ENCODE measurements at regions not wholly inside any gene's neighbourhood (a gene's known extent, or its start where the extent isn't known, plus 50 kb on each side); places are given as distances from the start of the nearest gene placed in this dataset.

- H3K4me3 Mint-ChIP-seq (ENCODE audit: unreplicated experiment), result no peak overlapping the region
- H3K9me3 Mint-ChIP-seq (ENCODE audit: unreplicated experiment), result no peaks in the 10 kb centered on the region
- no peaks in the 10 kb centered on the region for H3K4me1 Mint-ChIP-seq (ENCODE audit: low read depth, unreplicated experiment)
- H3K36me3 Mint-ChIP-seq (ENCODE audit: unreplicated experiment), result no peaks in the 10 kb centered on the region
- no peak overlapping the region for H3K27ac Mint-ChIP-seq (ENCODE audit: unreplicated experiment)
- no peak for DNase-seq
- no peaks in the 10 kb centered on the region for H3K27me3 Mint-ChIP-seq (ENCODE audit: unreplicated experiment)
- no peak for TF ChIP-seq CTCF (IDR thresholded peaks at IDR 0.05; ENCODE audit: partially characterized antibody, unreplicated experiment)
Observed at GRCh38 chr5:120808135-120808534, 344.0 kb downstream of the PRR16 start.

GRCh38 chr5:120808606-120809005 lies 344.5 kb downstream of the PRR16 start:
- no peaks in the 10 kb centered on the region for H3K4me1 Mint-ChIP-seq (ENCODE audit: low read depth, unreplicated experiment)
- H3K27ac Mint-ChIP-seq (ENCODE audit: unreplicated experiment), result no peak overlapping the region
- no peaks in the 10 kb centered on the region for H3K9me3 Mint-ChIP-seq (ENCODE audit: unreplicated experiment)
- H3K27me3 Mint-ChIP-seq (ENCODE audit: unreplicated experiment), result no peaks in the 10 kb centered on the region
- H3K4me3 Mint-ChIP-seq (ENCODE audit: unreplicated experiment), result no peak overlapping the region
- no peak for DNase-seq
- H3K36me3 Mint-ChIP-seq (ENCODE audit: unreplicated experiment), result no peaks in the 10 kb centered on the region
- TF ChIP-seq CTCF (IDR thresholded peaks at IDR 0.05; ENCODE audit: partially characterized antibody, unreplicated experiment), result no peak

GRCh38 chr5:120813551-120813950 lies 349.5 kb downstream of the PRR16 start:
- TF ChIP-seq CTCF (IDR thresholded peaks at IDR 0.05; ENCODE audit: partially characterized antibody, unreplicated experiment), result no peak
- Mint-ChIP-seq H3K27ac (ENCODE audit: unreplicated experiment) (no peak overlapping the region), H3K9me3 (ENCODE audit: unreplicated experiment) (peaks cover 3% of the 10 kb centered on the region), H3K36me3 (ENCODE audit: unreplicated experiment) (no peaks in the 10 kb centered on the region), H3K4me3 (ENCODE audit: unreplicated experiment) (no peak overlapping the region), H3K4me1 (ENCODE audit: low read depth, unreplicated experiment) (no peaks in the 10 kb centered on the region), H3K27me3 (ENCODE audit: unreplicated experiment) (no peaks in the 10 kb centered on the region)
- no peak for DNase-seq

- TF ChIP-seq CTCF (IDR thresholded peaks at IDR 0.05; ENCODE audit: partially characterized antibody, unreplicated experiment), result peak; percentile 43
- Mint-ChIP-seq H3K27me3 (ENCODE audit: unreplicated experiment) (no peaks in the 10 kb centered on the region), H3K27ac (ENCODE audit: unreplicated experiment) (no peak overlapping the region), H3K36me3 (ENCODE audit: unreplicated experiment) (no peaks in the 10 kb centered on the region), H3K4me3 (ENCODE audit: unreplicated experiment) (no peak overlapping the region), H3K9me3 (ENCODE audit: unreplicated experiment) (peaks cover 3% of the 10 kb centered on the region), H3K4me1 (ENCODE audit: low read depth, unreplicated experiment) (no peaks in the 10 kb centered on the region)
- peak; percentile 32 for DNase-seq
Observed at GRCh38 chr5:120817044-120817985, 353.2 kb downstream of the PRR16 start.

GRCh38 chr5:120818128-120818527 lies 354.0 kb downstream of the PRR16 start:
- no peak for DNase-seq
- Mint-ChIP-seq H3K27me3 (ENCODE audit: unreplicated experiment) (no peaks in the 10 kb centered on the region), H3K27ac (ENCODE audit: unreplicated experiment) (no peak overlapping the region), H3K9me3 (ENCODE audit: unreplicated experiment) (peaks cover 3% of the 10 kb centered on the region), H3K36me3 (ENCODE audit: unreplicated experiment) (no peaks in the 10 kb centered on the region), H3K4me3 (ENCODE audit: unreplicated experiment) (no peak overlapping the region), H3K4me1 (ENCODE audit: low read depth, unreplicated experiment) (no peaks in the 10 kb centered on the region)
- TF ChIP-seq CTCF (IDR thresholded peaks at IDR 0.05; ENCODE audit: partially characterized antibody, unreplicated experiment), result no peak

Measured in glutamatergic neuron (in vitro differentiated cells).